Epithelial cell of proximal tubule (primary cell): ENCODE measurements at regions not wholly inside any gene's neighbourhood (a gene's known extent, or its start where the extent isn't known, plus 50 kb on each side); places are given as distances from the start of the nearest gene placed in this dataset.
A peak's percentile ranks its signal among the peaks of the same experiment; 100 is the strongest.

Experiments
- DNase-seq: peaks from one replicate; pipeline ENCODE4 v3.0.0-alpha.2; 2011; ENCODE audit warnings: low read depth
- H3K4me3 ChIP-seq: 2 replicates; pipeline ENCODE4 v1.5.1; 2011; ENCODE audit warnings: low read depth, mild to moderate bottlenecking, low read length
- TF ChIP-seq, protein P1 (sequence below): conservative IDR thresholded peaks from 2 replicates; pipeline ENCODE4 v1.5.1; 2012; ENCODE audit warnings: low read depth, mild to moderate bottlenecking, low read length

DNA sequence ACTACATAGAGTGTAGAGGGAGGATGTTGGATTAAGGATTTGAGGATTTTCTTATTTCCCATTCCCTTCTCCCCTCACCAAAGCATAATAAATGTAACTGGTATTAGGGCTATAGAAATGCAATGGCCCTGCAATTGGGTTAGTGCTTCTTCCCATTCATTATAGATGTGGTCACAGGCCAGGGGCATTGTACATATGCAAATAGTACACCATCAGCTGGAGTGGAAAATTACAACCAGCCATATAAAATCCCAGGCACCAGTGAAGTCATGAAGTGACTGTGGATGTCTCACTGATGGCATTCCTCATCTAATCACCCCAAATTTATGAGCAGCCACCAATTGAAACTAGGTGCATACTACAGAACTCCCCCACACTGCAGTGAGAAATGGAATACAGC lies 105.9 kb downstream of the PLK2 start:
- TF ChIP-seq, protein P1, sequence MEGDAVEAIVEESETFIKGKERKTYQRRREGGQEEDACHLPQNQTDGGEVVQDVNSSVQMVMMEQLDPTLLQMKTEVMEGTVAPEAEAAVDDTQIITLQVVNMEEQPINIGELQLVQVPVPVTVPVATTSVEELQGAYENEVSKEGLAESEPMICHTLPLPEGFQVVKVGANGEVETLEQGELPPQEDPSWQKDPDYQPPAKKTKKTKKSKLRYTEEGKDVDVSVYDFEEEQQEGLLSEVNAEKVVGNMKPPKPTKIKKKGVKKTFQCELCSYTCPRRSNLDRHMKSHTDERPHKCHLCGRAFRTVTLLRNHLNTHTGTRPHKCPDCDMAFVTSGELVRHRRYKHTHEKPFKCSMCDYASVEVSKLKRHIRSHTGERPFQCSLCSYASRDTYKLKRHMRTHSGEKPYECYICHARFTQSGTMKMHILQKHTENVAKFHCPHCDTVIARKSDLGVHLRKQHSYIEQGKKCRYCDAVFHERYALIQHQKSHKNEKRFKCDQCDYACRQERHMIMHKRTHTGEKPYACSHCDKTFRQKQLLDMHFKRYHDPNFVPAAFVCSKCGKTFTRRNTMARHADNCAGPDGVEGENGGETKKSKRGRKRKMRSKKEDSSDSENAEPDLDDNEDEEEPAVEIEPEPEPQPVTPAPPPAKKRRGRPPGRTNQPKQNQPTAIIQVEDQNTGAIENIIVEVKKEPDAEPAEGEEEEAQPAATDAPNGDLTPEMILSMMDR = no peak

DNA sequence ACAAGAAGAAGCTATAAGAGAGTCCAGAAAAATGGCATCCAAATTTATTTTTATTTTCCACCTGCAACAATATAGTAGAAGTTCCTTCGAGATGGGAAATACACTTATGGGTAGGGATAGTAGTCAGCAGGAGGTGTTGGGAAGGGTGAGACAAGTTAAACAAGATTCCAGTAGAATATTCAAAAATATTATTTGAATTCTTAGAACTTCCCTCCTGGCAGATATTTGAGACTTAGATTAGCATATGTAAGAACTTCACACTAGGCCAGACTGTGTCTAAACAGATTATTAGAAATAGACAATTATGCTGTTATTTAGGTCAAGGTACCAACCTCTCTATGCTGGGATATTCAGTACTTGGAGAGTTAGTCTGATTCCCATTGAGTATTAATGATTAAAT lies 108.7 kb downstream of the PLK2 start:
- DNase-seq = no peak
- TF ChIP-seq, protein P1 = no peak
- H3K4me3 ChIP-seq = no peak overlapping the region

More for the DNA sequence above, 105.9 kb downstream of the PLK2 start:
- H3K4me3 ChIP-seq = no peak overlapping the region
- DNase-seq = no peak

DNA sequence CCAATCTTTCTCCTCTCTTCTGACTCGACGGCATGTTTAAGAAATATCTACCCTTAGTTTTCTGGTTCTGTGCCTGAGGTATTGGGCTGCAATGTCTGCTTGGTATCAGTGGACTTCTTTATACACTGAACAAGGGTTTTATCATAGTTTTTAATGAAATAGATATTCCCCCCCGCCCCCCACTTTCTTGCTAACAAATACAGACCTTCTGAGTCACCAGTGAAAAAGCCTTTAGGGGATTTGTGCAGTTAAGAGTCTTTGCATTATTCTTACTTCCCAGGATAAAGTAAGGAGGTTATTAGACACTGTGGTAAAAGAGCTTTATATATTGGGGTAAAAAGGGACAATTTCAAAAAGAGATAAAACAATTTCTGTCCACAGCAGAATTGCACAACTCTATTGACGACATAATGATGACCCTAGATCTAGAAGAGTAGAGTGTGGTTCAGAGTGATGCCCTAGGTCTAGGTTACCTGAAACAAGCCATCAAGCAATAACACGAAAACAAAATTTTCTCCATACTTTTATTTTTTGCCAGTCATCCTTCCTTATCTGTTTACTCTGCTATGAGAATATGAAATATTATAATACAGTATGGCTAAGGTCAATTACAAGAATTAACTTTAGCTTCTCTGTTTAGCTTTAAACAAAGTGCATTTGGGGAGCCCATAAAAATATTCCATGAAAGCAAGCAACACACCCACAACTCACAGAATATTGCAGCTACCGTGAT lies 110.7 kb downstream of the PLK2 start:
- no peak overlapping the region for H3K4me3 ChIP-seq
- TF ChIP-seq, protein P1 = no peak
- no peak for DNase-seq

DNA sequence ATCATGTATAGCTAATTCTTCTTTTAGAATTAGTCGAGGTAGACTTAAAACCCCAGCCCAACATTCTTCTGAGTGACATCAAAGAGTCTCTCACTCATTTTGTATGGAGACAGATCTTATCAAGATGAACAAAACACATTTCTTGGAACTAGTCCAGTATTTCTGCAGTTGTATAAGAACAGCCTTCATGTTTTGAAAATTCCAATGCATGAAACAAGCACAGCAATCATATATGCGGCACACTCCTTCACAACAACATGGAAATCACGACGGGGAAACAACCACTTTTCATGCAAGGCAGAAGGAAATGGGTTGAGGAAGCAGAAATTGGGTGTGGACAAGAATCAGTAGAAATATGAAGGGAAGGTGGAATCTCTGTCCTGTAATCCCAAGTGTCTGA lies 113.8 kb downstream of the PLK2 start:
- H3K4me3 ChIP-seq = no peak overlapping the region
- TF ChIP-seq, protein P1 = no peak
- no peak for DNase-seq

DNA sequence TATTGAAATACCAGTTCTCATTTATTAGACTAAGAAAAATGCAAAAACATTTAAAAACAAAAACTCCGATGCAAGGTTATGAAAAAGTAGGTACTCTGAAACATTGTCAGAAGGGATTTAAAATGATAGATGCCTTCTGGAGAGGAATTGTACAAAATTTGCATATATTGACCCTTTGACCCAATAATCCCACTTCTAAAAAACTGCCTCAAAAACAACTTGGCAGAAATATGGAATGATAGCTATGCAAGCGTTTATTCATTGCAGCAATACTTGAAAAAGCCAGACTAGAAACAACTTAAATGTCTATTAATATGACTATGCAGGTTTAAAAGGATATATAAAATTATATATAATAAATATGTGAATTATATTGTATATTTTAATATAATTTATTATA lies 118.4 kb downstream of the PLK2 start:
- DNase-seq = no peak

DNA sequence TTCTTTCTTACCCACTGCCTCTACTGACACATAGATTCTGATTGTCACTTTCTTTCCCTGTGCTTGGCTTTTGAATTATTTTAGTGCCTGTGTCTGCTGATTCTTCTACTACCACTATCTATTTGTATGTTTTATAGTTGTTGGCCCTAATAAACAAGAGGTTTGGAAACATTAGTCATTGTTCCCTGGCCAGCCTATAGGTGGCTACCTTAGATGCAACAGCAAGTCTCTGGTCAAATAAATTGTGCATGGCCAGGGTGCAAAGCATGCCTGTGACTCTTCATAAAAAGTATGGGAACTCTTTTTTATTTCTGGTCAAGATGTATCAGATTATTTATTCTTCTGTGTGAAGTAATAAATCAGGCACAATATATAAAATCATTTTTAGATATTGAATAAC lies 124.4 kb downstream of the PLK2 start:
- H3K4me3 ChIP-seq = no peak overlapping the region
- no peak for DNase-seq
- TF ChIP-seq, protein P1 = peak; percentile 44

More for the DNA sequence above, 118.4 kb downstream of the PLK2 start:
- no peak overlapping the region for H3K4me3 ChIP-seq
- TF ChIP-seq, protein P1 = no peak

DNA sequence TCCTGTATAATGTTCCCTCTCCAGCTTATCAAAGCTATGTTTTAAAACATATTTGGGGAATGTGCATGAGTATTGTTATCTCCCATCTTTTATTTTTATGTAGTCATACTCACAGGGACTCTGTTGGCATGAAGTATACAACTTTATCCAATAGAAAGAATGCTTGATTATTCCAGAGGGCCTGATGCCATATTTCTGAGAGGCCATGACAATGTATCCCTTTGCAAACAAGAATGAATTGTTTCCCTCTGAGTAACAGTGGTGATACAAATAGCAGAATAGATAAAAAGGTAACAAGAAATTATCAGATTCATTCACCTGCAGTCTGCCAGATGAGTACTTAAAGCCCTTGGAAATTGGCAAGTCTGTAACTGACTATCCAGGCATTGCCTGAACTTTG lies 125.9 kb downstream of the PLK2 start:
- TF ChIP-seq, protein P1 = no peak
- no peak for DNase-seq
- H3K4me3 ChIP-seq = no peak overlapping the region
